Activated B cell treated with CpG ODN at 0.5 μM for 24 hours (primary cell): ENCODE measurements at regions not wholly inside any gene's neighbourhood (a gene's known extent, or its start where the extent isn't known, plus 50 kb on each side); places are given as distances from the start of the nearest gene placed in this dataset.

ENCODE experiments used
- ATAC-seq: fragments of 200-7000 bp; cut with Tn5 transposase; one replicate; pipeline ENCODE4 v1.10.0; 2021; ENCODE audit warnings: low read depth, mild to moderate bottlenecking, moderate library complexity
- CTCF ChIA-PET: fragments of 350-600 bp; sonication (Branson Sonifier 250); formaldehyde crosslinking; loops from one replicate; lab custom pipeline; 2021; ENCODE audit warnings: antibody characterized with exemption; lab: Charles Lee
- POLR2A ChIA-PET: fragments of 350-600 bp; sonication (Branson Sonifier 250); formaldehyde crosslinking; loops from one replicate; lab custom pipeline; 2021; ENCODE audit warnings: antibody characterized with exemption; lab: Charles Lee
- DNase-seq: peaks from one replicate; pipeline ENCODE4 v3.0.0; 2022
- H3K27ac Mint-ChIP-seq: one replicate; pipeline ENCODE4 v1.8.0; 2020; ENCODE audit warnings: mixed read lengths
- H3K27me3 Mint-ChIP-seq: one replicate; pipeline ENCODE4 v1.8.0; 2021; ENCODE audit warnings: mixed read lengths
- H3K36me3 Mint-ChIP-seq: one replicate; pipeline ENCODE4 v1.8.0; 2021; ENCODE audit warnings: low read depth, mixed read lengths
- H3K4me1 Mint-ChIP-seq: one replicate; pipeline ENCODE4 v1.8.0; 2021; ENCODE audit warnings: mixed read lengths
- H3K4me3 Mint-ChIP-seq: one replicate; pipeline ENCODE4 v1.8.0; 2020; ENCODE audit warnings: mild to moderate bottlenecking, mixed read lengths
- H3K9me3 Mint-ChIP-seq: one replicate; pipeline ENCODE4 v1.8.0; 2020; ENCODE audit warnings: mixed read lengths
- intact Hi-C: fragments of 100-400 bp; cut with micrococcal nuclease; formaldehyde crosslinking; loops from one replicate; pipeline ENCODE4 v1.15.1; 2024
- TF ChIP-seq, protein P1 (sequence below): fragments of 200-600 bp; IDR thresholded peaks from one replicate; pipeline ENCODE4 v1.8.0; 2022; ENCODE audit warnings: antibody characterized with exemption, mild to moderate bottlenecking

DNA sequence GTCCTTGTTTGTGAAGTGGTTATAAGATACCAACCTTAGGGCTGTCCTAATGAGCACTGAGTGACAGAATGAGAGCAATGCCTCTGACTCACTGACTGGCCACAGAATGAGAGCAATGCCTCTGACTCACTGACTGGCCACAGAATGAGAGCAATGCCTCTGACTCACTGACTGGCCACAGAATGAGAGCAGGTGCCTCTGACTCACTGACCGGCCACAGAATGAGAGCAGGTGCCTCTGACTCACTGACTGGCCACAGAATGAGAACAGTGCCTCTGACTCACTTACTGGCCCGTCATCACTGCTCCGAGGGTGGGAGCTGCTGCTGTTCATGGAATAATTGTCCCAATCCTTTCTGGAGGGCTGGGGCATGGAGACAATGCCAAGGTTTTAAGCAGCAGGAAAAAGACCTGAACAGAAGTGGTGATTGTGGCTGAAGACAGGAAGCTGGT, 265.2 kb upstream of the PPP2R2D start:
- TF ChIP-seq, protein P1, sequence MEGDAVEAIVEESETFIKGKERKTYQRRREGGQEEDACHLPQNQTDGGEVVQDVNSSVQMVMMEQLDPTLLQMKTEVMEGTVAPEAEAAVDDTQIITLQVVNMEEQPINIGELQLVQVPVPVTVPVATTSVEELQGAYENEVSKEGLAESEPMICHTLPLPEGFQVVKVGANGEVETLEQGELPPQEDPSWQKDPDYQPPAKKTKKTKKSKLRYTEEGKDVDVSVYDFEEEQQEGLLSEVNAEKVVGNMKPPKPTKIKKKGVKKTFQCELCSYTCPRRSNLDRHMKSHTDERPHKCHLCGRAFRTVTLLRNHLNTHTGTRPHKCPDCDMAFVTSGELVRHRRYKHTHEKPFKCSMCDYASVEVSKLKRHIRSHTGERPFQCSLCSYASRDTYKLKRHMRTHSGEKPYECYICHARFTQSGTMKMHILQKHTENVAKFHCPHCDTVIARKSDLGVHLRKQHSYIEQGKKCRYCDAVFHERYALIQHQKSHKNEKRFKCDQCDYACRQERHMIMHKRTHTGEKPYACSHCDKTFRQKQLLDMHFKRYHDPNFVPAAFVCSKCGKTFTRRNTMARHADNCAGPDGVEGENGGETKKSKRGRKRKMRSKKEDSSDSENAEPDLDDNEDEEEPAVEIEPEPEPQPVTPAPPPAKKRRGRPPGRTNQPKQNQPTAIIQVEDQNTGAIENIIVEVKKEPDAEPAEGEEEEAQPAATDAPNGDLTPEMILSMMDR: no peak
- H3K4me3 Mint-ChIP-seq: no peak overlapping the region
- intact Hi-C loops: no loop called here
- DNase-seq (no peak), ATAC-seq (no peak)
- H3K9me3 Mint-ChIP-seq: peaks cover 13% of the 10 kb centered on the region
- peaks cover 4% of the 10 kb centered on the region for H3K27me3 Mint-ChIP-seq
- no peaks in the 10 kb centered on the region for H3K36me3 Mint-ChIP-seq
- no peaks in the 10 kb centered on the region for H3K4me1 Mint-ChIP-seq
- no peak overlapping the region for H3K27ac Mint-ChIP-seq
- ChIA-PET POLR2A (no interaction called here), CTCF (no interaction called here)

GRCh38 chr10:131636116-131636515, 264.7 kb upstream of the PPP2R2D start:
- ATAC-seq: no peak
- ChIA-PET CTCF (no interaction called here), POLR2A (no interaction called here)
- Mint-ChIP-seq H3K4me1 (no peaks in the 10 kb centered on the region), H3K36me3 (no peaks in the 10 kb centered on the region), H3K4me3 (no peak overlapping the region), H3K27me3 (peaks cover 4% of the 10 kb centered on the region), H3K27ac (no peak overlapping the region), H3K9me3 (peaks cover 13% of the 10 kb centered on the region)
- no peak for DNase-seq
- TF ChIP-seq, protein P1: no peak
- intact Hi-C loops: no loop called here

DNA sequence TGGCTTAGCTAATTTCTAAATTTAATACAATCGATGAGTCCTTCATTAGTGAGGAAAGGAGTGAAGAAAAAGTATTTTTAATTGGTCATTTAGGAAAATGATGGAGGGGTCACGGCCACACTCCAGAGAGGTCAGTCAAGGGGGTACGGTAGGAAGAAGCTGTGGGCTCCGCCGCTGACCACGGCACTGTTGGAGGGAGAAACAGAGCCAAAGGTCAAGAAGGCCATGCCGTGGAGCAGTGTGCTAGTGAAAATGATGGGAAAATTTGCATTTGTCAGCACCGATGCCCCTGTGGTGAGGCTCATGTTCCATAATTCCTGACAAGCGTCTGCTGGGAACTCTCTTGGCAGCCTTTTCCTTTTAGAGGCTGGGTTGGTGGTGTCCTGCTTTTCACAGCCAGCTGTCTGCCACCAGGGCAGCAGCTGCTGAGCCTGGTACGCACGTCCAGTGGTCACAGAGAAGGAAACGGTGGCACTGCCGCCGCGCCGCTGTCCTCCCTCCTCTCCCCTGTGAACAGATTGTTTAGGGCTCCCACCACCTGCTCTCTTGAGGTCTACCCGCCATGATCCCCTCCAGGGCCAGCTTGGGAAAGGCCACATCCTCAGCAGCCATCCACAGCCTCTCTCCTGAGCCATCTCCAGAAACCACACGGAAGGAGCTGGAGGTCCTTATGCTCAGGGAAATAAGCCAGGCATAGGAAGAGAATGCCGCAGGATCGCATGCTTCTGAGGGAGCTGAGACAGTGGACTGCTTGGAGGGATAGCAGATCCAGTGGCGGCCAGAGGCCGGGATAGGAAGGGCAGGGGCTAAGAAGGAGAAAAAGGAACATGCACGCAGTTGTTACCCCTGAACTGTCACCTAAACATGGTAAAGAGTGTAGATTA, 263.7 kb upstream of the PPP2R2D start:
- Mint-ChIP-seq H3K4me1 (no peaks in the 10 kb centered on the region), H3K9me3 (peaks cover 13% of the 10 kb centered on the region), H3K27me3 (peaks cover 4% of the 10 kb centered on the region), H3K27ac (no peak overlapping the region), H3K4me3 (no peak overlapping the region), H3K36me3 (no peaks in the 10 kb centered on the region)
- ChIA-PET POLR2A (no interaction called here), CTCF (no interaction called here)
- DNase-seq: no peak
- intact Hi-C loops: no loop called here
- ATAC-seq: no peak
- TF ChIP-seq, protein P1: no peak

GRCh38 chr10:131638049-131638879, 262.5 kb upstream of the PPP2R2D start:
- intact Hi-C loops: no loop called here
- Mint-ChIP-seq H3K27ac (no peak overlapping the region), H3K4me3 (no peak overlapping the region), H3K9me3 (peaks cover 13% of the 10 kb centered on the region), H3K4me1 (no peaks in the 10 kb centered on the region), H3K36me3 (no peaks in the 10 kb centered on the region), H3K27me3 (peaks cover 4% of the 10 kb centered on the region)
- TF ChIP-seq, protein P1: no peak
- ATAC-seq (no peak), DNase-seq (no peak)
- POLR2A ChIA-PET: no interaction called here
- CTCF ChIA-PET: no interaction called here

DNA sequence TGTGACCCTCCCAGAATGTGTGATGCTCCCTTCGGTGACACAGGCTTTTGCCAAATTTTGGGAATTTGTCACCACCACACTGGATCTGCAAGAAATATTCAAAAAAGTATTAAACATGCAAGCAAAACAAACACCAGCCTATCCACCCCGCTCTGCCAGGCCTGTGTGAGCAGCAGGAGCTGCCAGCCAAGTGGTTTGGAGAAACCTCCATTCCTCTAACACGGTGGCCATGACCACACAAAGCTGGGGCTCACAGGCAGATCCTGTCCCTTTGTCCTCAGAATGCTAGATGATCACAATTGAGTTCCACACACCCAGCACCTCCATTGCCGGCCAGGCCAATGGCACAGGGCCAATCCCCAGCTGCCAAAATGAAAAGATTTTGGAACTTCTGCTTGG, 261.9 kb upstream of the PPP2R2D start:
- H3K4me3 Mint-ChIP-seq: no peak overlapping the region
- intact Hi-C loops: no loop called here
- H3K9me3 Mint-ChIP-seq: peaks cover 13% of the 10 kb centered on the region
- H3K27ac Mint-ChIP-seq: no peak overlapping the region
- ChIA-PET POLR2A (no interaction called here), CTCF (no interaction called here)
- TF ChIP-seq, protein P1: no peak
- no peaks in the 10 kb centered on the region for H3K36me3 Mint-ChIP-seq
- ATAC-seq (no peak), DNase-seq (no peak)
- H3K27me3 Mint-ChIP-seq: peaks cover 4% of the 10 kb centered on the region
- H3K4me1 Mint-ChIP-seq: no peaks in the 10 kb centered on the region
